ENCODE measurements at regions not wholly inside any gene's neighbourhood (a gene's known extent, or its start where the extent isn't known, plus 50 kb on each side); places are given as distances from the start of the nearest gene placed in this dataset.

DNA sequence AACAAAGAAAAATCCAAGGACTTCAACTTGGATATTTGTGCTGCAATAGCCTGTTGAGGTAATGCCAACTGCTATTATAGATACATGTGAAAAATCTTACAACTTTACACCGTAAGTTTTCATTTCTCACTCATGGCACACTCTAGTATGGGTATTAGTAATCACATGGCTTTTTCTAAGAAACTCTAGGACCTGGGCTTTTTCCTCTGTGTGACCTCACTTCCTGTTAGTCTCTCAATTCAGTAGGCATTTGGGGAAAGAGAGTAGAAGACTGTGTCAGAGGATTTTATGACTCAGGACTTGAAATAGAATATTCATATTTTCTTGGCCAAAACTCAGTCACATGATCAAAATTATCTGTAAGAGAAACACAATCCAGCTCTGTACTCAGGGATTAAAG lies 1049.9 kb downstream of the REEP3 start:
- TF ChIP-seq POLR2A (IDR thresholded peaks at IDR 0.05), result no peak
- TF ChIP-seq, protein P1, sequence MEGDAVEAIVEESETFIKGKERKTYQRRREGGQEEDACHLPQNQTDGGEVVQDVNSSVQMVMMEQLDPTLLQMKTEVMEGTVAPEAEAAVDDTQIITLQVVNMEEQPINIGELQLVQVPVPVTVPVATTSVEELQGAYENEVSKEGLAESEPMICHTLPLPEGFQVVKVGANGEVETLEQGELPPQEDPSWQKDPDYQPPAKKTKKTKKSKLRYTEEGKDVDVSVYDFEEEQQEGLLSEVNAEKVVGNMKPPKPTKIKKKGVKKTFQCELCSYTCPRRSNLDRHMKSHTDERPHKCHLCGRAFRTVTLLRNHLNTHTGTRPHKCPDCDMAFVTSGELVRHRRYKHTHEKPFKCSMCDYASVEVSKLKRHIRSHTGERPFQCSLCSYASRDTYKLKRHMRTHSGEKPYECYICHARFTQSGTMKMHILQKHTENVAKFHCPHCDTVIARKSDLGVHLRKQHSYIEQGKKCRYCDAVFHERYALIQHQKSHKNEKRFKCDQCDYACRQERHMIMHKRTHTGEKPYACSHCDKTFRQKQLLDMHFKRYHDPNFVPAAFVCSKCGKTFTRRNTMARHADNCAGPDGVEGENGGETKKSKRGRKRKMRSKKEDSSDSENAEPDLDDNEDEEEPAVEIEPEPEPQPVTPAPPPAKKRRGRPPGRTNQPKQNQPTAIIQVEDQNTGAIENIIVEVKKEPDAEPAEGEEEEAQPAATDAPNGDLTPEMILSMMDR (IDR thresholded peaks at IDR 0.05), result no peak
